ENCODE measurements at regions not wholly inside any gene's neighbourhood (a gene's known extent, or its start where the extent isn't known, plus 50 kb on each side); places are given as distances from the start of the nearest gene placed in this dataset.
"Not testable (repeated sequence)": the region's sequence is repeated elsewhere in the genome, so short reads cannot be mapped to it uniquely, and the experiment has no call there.

- DNase-seq (ENCODE audit: low spot score), result no peak
Measured at GRCh38 chr4:131650951-131651350, 1498.1 kb upstream of the PCDH10 start.

- not testable (repeated sequence) for DNase-seq (ENCODE audit: low spot score)
Measured at GRCh38 chr4:131683314-131683713, 1465.8 kb upstream of the PCDH10 start.

- DNase-seq (ENCODE audit: low spot score), result no peak
Measured at GRCh38 chr4:131721883-131722282, 1427.2 kb upstream of the PCDH10 start.

GRCh38 chr4:131723069-131723468 lies 1426.0 kb upstream of the PCDH10 start:
- not testable (repeated sequence) for DNase-seq (ENCODE audit: low spot score)

- DNase-seq (ENCODE audit: low spot score), result not testable (repeated sequence)
Measured at GRCh38 chr4:131724847-131725246, 1424.2 kb upstream of the PCDH10 start.

GRCh38 chr4:131725521-131725920 lies 1423.6 kb upstream of the PCDH10 start:
- not testable (repeated sequence) for DNase-seq (ENCODE audit: low spot score)

- not testable (repeated sequence) for DNase-seq (ENCODE audit: low spot score)
Measured at GRCh38 chr4:131726940-131727339, 1422.2 kb upstream of the PCDH10 start.

GRCh38 chr4:131727418-131727817 lies 1421.7 kb upstream of the PCDH10 start:
- DNase-seq (ENCODE audit: low spot score), result not testable (repeated sequence)

GRCh38 chr4:131729205-131729604 lies 1419.9 kb upstream of the PCDH10 start:
- not testable (repeated sequence) for DNase-seq (ENCODE audit: low spot score)

GRCh38 chr4:131729716-131730398 lies 1419.2 kb upstream of the PCDH10 start:
- DNase-seq (ENCODE audit: low spot score), result not testable (repeated sequence)

GRCh38 chr4:131730574-131730973 lies 1418.5 kb upstream of the PCDH10 start:
- not testable (repeated sequence) for DNase-seq (ENCODE audit: low spot score)

- not testable (repeated sequence) for DNase-seq (ENCODE audit: low spot score)
Measured at GRCh38 chr4:131732034-131732630, 1417.0 kb upstream of the PCDH10 start.

GRCh38 chr4:131734321-131734720 lies 1414.8 kb upstream of the PCDH10 start:
- DNase-seq (ENCODE audit: low spot score), result not testable (repeated sequence)

- not testable (repeated sequence) for DNase-seq (ENCODE audit: low spot score)
Measured at GRCh38 chr4:131734851-131735385, 1414.2 kb upstream of the PCDH10 start.

GRCh38 chr4:131738991-131739390 lies 1410.1 kb upstream of the PCDH10 start:
- DNase-seq (ENCODE audit: low spot score), result not testable (repeated sequence)

- DNase-seq (ENCODE audit: low spot score), result not testable (repeated sequence)
Measured at GRCh38 chr4:131741836-131742235, 1407.3 kb upstream of the PCDH10 start.

- not testable (repeated sequence) for DNase-seq (ENCODE audit: low spot score)
Measured at GRCh38 chr4:131742536-131743205, 1406.4 kb upstream of the PCDH10 start.

- DNase-seq (ENCODE audit: low spot score), result not testable (repeated sequence)
Measured at GRCh38 chr4:131743348-131743747, 1405.7 kb upstream of the PCDH10 start.

GRCh38 chr4:131747203-131747602 lies 1401.9 kb upstream of the PCDH10 start:
- not testable (repeated sequence) for DNase-seq (ENCODE audit: low spot score)

- DNase-seq (ENCODE audit: low spot score), result not testable (repeated sequence)
Measured at GRCh38 chr4:131749224-131749623, 1399.9 kb upstream of the PCDH10 start.

GRCh38 chr4:131750006-131750405 lies 1399.1 kb upstream of the PCDH10 start:
- peak; percentile 63 for DNase-seq (ENCODE audit: low spot score)

GRCh38 chr4:131750469-131750868 lies 1398.6 kb upstream of the PCDH10 start:
- DNase-seq (ENCODE audit: low spot score), result not testable (repeated sequence)

GRCh38 chr4:131762234-131762633 lies 1386.9 kb upstream of the PCDH10 start:
- not testable (repeated sequence) for DNase-seq (ENCODE audit: low spot score)
